ENCODE measurements at regions not wholly inside any gene's neighbourhood (a gene's known extent, or its start where the extent isn't known, plus 50 kb on each side); places are given as distances from the start of the nearest gene placed in this dataset.

DNA sequence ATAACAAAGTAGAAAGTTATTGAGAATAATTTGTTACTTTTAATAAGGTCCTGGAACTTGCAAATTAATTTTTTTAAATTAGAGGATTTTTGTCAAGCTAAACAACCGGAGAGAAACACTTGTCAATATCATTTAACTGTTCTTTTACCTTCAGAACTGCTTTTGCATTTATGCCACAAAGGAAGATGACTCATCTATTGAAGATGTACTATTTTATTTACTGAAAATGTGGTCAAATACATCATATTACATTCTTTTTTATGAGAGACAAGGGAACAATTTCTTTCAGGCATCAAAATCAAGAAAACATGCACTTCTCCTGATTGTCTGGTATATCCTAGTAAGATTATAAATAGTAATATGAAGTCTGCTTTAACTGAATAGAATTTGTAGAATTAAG, 558.2 kb upstream of the PRMT6 start:
- DNase-seq (ENCODE audit: low read depth, low spot score) (no peak), FAIRE-seq (no peak), ATAC-seq (no peak)
- H3K4me1 ChIP-seq (ENCODE audit: control insufficient read depth, insufficient read depth, low read length), result no peaks in the 10 kb centered on the region
- in situ Hi-C loops (cut with MboI) (no loop called here), intact Hi-C loops (cut with micrococcal nuclease; ENCODE audit: unreplicated experiment) (no loop called here)
- no peak overlapping the region for H3K4me2 ChIP-seq (ENCODE audit: control insufficient read depth, insufficient read depth)
- RAD21 ChIA-PET (ENCODE audit: unreplicated experiment), result no interaction called here
- no peaks in the 10 kb centered on the region for H3K79me2 ChIP-seq (ENCODE audit: control insufficient read depth, insufficient read depth, low read length)
- no peak overlapping the region for H3K9ac ChIP-seq (ENCODE audit: control insufficient read depth, insufficient read depth, low read length)
- no peaks in the 10 kb centered on the region for H3K9me3 ChIP-seq (replicated peaks; ENCODE audit: control insufficient read depth, insufficient read depth, low read length)
- H3K27ac ChIP-seq (ENCODE audit: control insufficient read depth, insufficient read depth), result no peak overlapping the region
- no TSS peak for BruUV-seq (replicated peaks)
- no peak overlapping the region for H2AFZ ChIP-seq (ENCODE audit: control insufficient read depth, low read depth, low read length)
- no peaks in the 10 kb centered on the region for H3K36me3 ChIP-seq (ENCODE audit: control insufficient read depth in 2 of 2, insufficient read depth in 2 of 2, low read length in 1 of 2)
- no peaks in the 10 kb centered on the region; a peak in 1 of 4 replicates for H3K27me3 ChIP-seq (replicated peaks in 1 of 2; ENCODE audit: control insufficient read depth in 2 of 2, insufficient read depth in 2 of 2, low read length in 1 of 2)
- POLR2A ChIA-PET, result no interaction called here
- 5% methylated on average over 1 of the region's 1 CpG for WGBS (ENCODE audit: insufficient coverage, insufficient replicate concordance, low lambda C conversion rate, missing lambda C conversion rate)
- SMC1A ChIA-PET (ENCODE audit: uncharacterized antibody, unreplicated experiment), result no interaction called here
- TF ChIP-seq, protein P1, sequence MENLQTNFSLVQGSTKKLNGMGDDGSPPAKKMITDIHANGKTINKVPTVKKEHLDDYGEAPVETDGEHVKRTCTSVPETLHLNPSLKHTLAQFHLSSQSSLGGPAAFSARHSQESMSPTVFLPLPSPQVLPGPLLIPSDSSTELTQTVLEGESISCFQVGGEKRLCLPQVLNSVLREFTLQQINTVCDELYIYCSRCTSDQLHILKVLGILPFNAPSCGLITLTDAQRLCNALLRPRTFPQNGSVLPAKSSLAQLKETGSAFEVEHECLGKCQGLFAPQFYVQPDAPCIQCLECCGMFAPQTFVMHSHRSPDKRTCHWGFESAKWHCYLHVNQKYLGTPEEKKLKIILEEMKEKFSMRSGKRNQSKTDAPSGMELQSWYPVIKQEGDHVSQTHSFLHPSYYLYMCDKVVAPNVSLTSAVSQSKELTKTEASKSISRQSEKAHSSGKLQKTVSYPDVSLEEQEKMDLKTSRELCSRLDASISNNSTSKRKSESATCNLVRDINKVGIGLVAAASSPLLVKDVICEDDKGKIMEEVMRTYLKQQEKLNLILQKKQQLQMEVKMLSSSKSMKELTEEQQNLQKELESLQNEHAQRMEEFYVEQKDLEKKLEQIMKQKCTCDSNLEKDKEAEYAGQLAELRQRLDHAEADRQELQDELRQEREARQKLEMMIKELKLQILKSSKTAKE (IDR thresholded peaks at IDR 0.05; ENCODE audit: low read depth, poor library complexity, severe bottlenecking), result no peak
- TF ChIP-seq POLR2AphosphoS2 (IDR thresholded peaks at IDR 0.05; ENCODE audit: low read depth, low read length), result no peak
- TF ChIP-seq, protein P2, sequence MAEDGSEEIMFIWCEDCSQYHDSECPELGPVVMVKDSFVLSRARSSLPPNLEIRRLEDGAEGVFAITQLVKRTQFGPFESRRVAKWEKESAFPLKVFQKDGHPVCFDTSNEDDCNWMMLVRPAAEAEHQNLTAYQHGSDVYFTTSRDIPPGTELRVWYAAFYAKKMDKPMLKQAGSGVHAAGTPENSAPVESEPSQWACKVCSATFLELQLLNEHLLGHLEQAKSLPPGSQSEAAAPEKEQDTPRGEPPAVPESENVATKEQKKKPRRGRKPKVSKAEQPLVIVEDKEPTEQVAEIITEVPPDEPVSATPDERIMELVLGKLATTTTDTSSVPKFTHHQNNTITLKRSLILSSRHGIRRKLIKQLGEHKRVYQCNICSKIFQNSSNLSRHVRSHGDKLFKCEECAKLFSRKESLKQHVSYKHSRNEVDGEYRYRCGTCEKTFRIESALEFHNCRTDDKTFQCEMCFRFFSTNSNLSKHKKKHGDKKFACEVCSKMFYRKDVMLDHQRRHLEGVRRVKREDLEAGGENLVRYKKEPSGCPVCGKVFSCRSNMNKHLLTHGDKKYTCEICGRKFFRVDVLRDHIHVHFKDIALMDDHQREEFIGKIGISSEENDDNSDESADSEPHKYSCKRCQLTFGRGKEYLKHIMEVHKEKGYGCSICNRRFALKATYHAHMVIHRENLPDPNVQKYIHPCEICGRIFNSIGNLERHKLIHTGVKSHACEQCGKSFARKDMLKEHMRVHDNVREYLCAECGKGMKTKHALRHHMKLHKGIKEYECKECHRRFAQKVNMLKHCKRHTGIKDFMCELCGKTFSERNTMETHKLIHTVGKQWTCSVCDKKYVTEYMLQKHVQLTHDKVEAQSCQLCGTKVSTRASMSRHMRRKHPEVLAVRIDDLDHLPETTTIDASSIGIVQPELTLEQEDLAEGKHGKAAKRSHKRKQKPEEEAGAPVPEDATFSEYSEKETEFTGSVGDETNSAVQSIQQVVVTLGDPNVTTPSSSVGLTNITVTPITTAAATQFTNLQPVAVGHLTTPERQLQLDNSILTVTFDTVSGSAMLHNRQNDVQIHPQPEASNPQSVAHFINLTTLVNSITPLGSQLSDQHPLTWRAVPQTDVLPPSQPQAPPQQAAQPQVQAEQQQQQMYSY (CRISPR knock-in tag; IDR thresholded peaks at IDR 0.05), result no peak
- no peak for TF ChIP-seq RUNX3 (IDR thresholded peaks at IDR 0.05; ENCODE audit: low read length)
- no peak for TF ChIP-seq NRF1 (conservative IDR thresholded peaks at IDR 0.05; ENCODE audit: low read depth, low read length)
- no peak for TF ChIP-seq SIN3A (IDR thresholded peaks at IDR 0.05; ENCODE audit: low read depth, low read length)
- no peak for TF ChIP-seq SREBF1 (IDR thresholded peaks at IDR 0.05; ENCODE audit: low read length)
- TF ChIP-seq, protein P3, sequence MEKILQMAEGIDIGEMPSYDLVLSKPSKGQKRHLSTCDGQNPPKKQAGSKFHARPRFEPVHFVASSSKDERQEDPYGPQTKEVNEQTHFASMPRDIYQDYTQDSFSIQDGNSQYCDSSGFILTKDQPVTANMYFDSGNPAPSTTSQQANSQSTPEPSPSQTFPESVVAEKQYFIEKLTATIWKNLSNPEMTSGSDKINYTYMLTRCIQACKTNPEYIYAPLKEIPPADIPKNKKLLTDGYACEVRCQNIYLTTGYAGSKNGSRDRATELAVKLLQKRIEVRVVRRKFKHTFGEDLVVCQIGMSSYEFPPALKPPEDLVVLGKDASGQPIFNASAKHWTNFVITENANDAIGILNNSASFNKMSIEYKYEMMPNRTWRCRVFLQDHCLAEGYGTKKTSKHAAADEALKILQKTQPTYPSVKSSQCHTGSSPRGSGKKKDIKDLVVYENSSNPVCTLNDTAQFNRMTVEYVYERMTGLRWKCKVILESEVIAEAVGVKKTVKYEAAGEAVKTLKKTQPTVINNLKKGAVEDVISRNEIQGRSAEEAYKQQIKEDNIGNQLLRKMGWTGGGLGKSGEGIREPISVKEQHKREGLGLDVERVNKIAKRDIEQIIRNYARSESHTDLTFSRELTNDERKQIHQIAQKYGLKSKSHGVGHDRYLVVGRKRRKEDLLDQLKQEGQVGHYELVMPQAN (conservative IDR thresholded peaks at IDR 0.05), result no peak
- TF ChIP-seq, protein P4, sequence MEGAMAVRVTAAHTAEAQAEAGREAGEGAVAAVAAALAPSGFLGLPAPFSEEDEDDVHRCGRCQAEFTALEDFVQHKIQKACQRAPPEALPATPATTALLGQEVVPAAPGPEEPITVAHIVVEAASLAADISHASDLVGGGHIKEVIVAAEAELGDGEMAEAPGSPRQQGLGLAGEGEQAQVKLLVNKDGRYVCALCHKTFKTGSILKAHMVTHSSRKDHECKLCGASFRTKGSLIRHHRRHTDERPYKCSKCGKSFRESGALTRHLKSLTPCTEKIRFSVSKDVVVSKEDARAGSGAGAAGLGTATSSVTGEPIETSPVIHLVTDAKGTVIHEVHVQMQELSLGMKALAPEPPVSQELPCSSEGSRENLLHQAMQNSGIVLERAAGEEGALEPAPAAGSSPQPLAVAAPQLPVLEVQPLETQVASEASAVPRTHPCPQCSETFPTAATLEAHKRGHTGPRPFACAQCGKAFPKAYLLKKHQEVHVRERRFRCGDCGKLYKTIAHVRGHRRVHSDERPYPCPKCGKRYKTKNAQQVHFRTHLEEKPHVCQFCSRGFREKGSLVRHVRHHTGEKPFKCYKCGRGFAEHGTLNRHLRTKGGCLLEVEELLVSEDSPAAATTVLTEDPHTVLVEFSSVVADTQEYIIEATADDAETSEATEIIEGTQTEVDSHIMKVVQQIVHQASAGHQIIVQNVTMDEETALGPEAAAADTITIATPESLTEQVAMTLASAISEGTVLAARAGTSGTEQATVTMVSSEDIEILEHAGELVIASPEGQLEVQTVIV (IDR thresholded peaks at IDR 0.05; ENCODE audit: borderline replicate concordance, partially characterized antibody), result no peak
- TF ChIP-seq TCF3 (IDR thresholded peaks at IDR 0.05; ENCODE audit: borderline replicate concordance, insufficient read depth, low read depth, low read length), result no peak
- no peak for TF ChIP-seq TARDBP (IDR thresholded peaks at IDR 0.05; ENCODE audit: borderline replicate concordance)
- H4K20me1 ChIP-seq (ENCODE audit: control insufficient read depth, insufficient read depth), result no peaks in the 10 kb centered on the region
- no peak overlapping the region for H3K4me3 ChIP-seq
- CTCF ChIA-PET, result no interaction called here

All from GM12878 (cell line).